Gastroesophageal sphincter (tissue), 4 donors: ENCODE measurements at regions not wholly inside any gene's neighbourhood (a gene's known extent, or its start where the extent isn't known, plus 50 kb on each side); places are given as distances from the start of the nearest gene placed in this dataset.

Source experiments
- ATAC-seq: fragments of 150-250 bp; one replicate; pipeline ENCODE4 v1.9.1; 2016; ENCODE audit warnings: mild to moderate bottlenecking, moderate library complexity
- H3K27ac ChIP-seq, 4 donors: fragments of 200-600 bp; sonication (generic) in 3 of 4; 1 replicate in 3 of 4; 2 replicates in 1 of 4; pipeline ENCODE4 v1.5.1; 2016 to 2019
- H3K27me3 ChIP-seq: fragments of 200-600 bp; sonication (generic); one replicate; pipeline ENCODE4 v1.5.1; 2019
- H3K36me3 ChIP-seq, 2 donors: fragments of 200-600 bp; sonication (generic); one replicate each; pipeline ENCODE4 v1.5.1; 2019; ENCODE audit warnings: control low read depth in 1 of 2
- H3K4me1 ChIP-seq, 3 donors: fragments of 200-600 bp; sonication (generic); 1 replicate in 2 of 3; 2 replicates in 1 of 3; pipeline ENCODE4 v1.5.1; 2016 to 2019; ENCODE audit warnings: control low read depth in 2 of 3
- H3K4me3 ChIP-seq, 2 donors: fragments of 200-600 bp; sonication (generic); one replicate each; pipeline ENCODE4 v1.5.1; 2019; ENCODE audit warnings: mild to moderate bottlenecking in 1 of 2, moderate library complexity in 1 of 2
- H3K9me3 ChIP-seq, 3 donors: fragments of 200-600 bp; sonication (generic); one replicate each; pipeline ENCODE4 v1.5.1; 2017 to 2019; ENCODE audit warnings: control low read depth in 2 of 3
- EP300 ChIP-seq: sonication (generic); formaldehyde crosslinking; IDR thresholded peaks from one replicate; pipeline ENCODE4 v1.6.1; 2017; ENCODE audit warnings: antibody characterized with exemption, mild to moderate bottlenecking
- POLR2A ChIP-seq, 2 donors: fragments of 450-650 bp; IDR thresholded peaks; one replicate each; pipeline ENCODE4 v1.6.1; 2017; ENCODE audit warnings: antibody characterized with exemption in 2 of 2, mild to moderate bottlenecking in 2 of 2, moderate library complexity in 1 of 2
- POLR2AphosphoS5 ChIP-seq: sonication (generic); formaldehyde crosslinking; IDR thresholded peaks from one replicate; pipeline ENCODE4 v1.6.1; 2017; ENCODE audit warnings: antibody characterized with exemption
- WGBS, 2 donors: methylation state at CpG; one replicate each; pipeline ENCODE4 v1.1.5; 2018; ENCODE audit warnings: low coverage in 1 of 2; 5-methylcytosine and 5-hydroxymethylcytosine counted together
- TF ChIP-seq, protein P1 (sequence below), 4 experiments: fragments of 200-600 bp in 2 of 4; fragments of 450-650 bp in 2 of 4; sonication (generic) in 1 of 4; IDR thresholded peaks; one replicate each; pipeline ENCODE4 v1.5.1; 2017 to 2019; ENCODE audit warnings: antibody characterized with exemption in 4 of 4, mild to moderate bottlenecking in 2 of 4, moderate library complexity in 2 of 4

DNA sequence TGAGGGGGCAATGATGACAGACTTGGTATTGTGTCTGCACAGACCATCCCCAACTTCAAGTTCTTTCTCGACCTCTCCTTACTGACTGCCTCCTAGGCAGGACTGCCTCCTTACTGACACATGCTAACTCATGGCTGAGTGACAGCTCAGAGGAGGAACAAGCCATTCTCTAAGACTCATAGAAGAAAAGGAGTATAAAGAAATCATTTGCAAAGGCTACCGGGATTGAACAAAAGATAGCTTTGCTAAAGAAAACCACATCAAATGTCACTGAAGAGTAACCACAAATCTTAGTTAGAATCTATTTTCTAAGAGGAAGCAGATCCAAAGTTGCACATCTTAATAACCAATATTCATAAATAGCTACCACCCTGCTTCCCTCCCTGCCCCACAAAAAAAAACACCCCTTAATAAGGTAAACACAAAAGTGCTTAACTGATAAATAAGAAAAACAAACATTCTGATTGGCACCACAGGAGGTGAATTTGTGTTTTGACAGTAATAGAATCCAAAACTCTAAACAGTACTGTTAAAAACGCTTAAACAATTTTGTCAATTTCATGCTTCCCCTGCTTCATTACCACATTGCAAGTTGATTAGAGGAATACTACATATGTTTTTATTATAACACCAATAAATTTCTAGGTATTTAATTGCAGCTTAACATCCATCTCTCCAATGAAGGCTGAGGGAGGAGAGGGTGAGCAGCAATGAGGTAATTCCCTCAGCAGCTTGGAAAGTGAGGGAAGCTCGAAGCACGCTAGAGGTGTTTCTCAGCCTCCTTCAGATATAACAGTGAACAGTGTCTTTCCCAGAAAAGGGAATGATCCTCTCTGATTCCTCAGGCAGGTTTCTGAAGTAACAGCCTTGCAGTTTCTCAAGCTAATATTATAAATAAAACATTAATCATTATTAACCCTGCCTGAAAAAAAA, 160.0 kb downstream of the HNRNPD start:
- TF ChIP-seq, protein P1, sequence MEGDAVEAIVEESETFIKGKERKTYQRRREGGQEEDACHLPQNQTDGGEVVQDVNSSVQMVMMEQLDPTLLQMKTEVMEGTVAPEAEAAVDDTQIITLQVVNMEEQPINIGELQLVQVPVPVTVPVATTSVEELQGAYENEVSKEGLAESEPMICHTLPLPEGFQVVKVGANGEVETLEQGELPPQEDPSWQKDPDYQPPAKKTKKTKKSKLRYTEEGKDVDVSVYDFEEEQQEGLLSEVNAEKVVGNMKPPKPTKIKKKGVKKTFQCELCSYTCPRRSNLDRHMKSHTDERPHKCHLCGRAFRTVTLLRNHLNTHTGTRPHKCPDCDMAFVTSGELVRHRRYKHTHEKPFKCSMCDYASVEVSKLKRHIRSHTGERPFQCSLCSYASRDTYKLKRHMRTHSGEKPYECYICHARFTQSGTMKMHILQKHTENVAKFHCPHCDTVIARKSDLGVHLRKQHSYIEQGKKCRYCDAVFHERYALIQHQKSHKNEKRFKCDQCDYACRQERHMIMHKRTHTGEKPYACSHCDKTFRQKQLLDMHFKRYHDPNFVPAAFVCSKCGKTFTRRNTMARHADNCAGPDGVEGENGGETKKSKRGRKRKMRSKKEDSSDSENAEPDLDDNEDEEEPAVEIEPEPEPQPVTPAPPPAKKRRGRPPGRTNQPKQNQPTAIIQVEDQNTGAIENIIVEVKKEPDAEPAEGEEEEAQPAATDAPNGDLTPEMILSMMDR (IDR thresholded peaks at IDR 0.05) = no peak
- no peak for TF ChIP-seq POLR2A (IDR thresholded peaks at IDR 0.05)
- no peak for TF ChIP-seq EP300
- no peak for TF ChIP-seq POLR2AphosphoS5
- Histone ChIP-seq H3K4me1 (peaks cover 0 to 6% (median 0%) of the 10 kb centered on the region in 3 donors), H3K4me3 (no peak overlapping the region), H3K27ac (no peak overlapping the region), H3K27me3 (no peaks in the 10 kb centered on the region), H3K9me3 (no peaks in the 10 kb centered on the region), H3K36me3 (no peaks in the 10 kb centered on the region)
- ATAC-seq = no peak
- WGBS, 2 donors = 44 to 54% methylated on average over 5 of the region's 5 CpGs

- Histone ChIP-seq H3K9me3 (no peaks in the 10 kb centered on the region), H3K4me1 (no peaks in the 10 kb centered on the region), H3K4me3 (no peak overlapping the region), H3K36me3 (no peaks in the 10 kb centered on the region), H3K27me3 (no peaks in the 10 kb centered on the region), H3K27ac (no peak overlapping the region)
- 42 to 63% methylated on average over 2 to 3 of the region's 3 CpGs for WGBS, 2 donors
- TF ChIP-seq EP300 (no peak), POLR2AphosphoS5 (no peak), POLR2A (IDR thresholded peaks at IDR 0.05) (no peak)
- TF ChIP-seq, protein P1 (IDR thresholded peaks at IDR 0.05) = no peak
- no peak for ATAC-seq
These were observed 171.8 kb downstream of the HNRNPD start for GRCh38 chr4:82201805-82202641.

- WGBS, 2 donors = 75 to 100% methylated on average over 1 of the region's 1 CpG
- no peak overlapping the region for H3K27ac ChIP-seq
- ATAC-seq = no peak
- H3K4me3 ChIP-seq = no peak overlapping the region
- no peaks in the 10 kb centered on the region for H3K9me3 ChIP-seq
- H3K27me3 ChIP-seq = no peaks in the 10 kb centered on the region
- TF ChIP-seq POLR2A (IDR thresholded peaks at IDR 0.05) (no peak), POLR2AphosphoS5 (no peak), EP300 (no peak)
- TF ChIP-seq, protein P1 (IDR thresholded peaks at IDR 0.05) = no peak
- H3K4me1 ChIP-seq = no peaks in the 10 kb centered on the region
- H3K36me3 ChIP-seq = no peaks in the 10 kb centered on the region
These were observed 172.5 kb downstream of the HNRNPD start for GRCh38 chr4:82201303-82201702.

DNA sequence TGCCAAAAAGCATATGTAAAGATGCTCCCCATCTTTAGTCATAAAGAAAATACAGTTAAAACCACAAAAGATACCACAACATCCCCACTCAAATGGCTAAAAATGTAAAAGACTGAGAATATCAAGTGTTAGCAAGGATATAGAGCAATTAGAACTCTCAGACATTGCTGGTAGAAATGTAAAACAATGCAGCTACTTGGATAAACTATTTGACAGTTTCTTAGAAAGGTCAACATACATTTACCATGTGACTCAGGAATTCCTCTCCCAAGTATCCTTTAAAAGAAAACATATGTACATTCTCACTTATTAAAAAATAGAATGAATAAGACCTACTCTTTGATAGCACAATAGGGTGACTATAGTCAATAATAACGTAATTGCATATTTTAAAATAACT, 173.7 kb downstream of the HNRNPD start:
- H3K4me3 ChIP-seq = no peak overlapping the region
- 73 to 76% methylated on average over 1 of the region's 1 CpG for WGBS, 2 donors
- H3K9me3 ChIP-seq = no peaks in the 10 kb centered on the region
- H3K4me1 ChIP-seq = no peaks in the 10 kb centered on the region
- ATAC-seq = no peak
- TF ChIP-seq, protein P1 (IDR thresholded peaks at IDR 0.05) = no peak
- TF ChIP-seq EP300 (no peak), POLR2AphosphoS5 (no peak), POLR2A (IDR thresholded peaks at IDR 0.05) (no peak)
- no peaks in the 10 kb centered on the region for H3K36me3 ChIP-seq
- H3K27ac ChIP-seq = no peak overlapping the region
- no peaks in the 10 kb centered on the region for H3K27me3 ChIP-seq
